GM12872 (cell line): ENCODE measurements at regions not wholly inside any gene's neighbourhood (a gene's known extent, or its start where the extent isn't known, plus 50 kb on each side); places are given as distances from the start of the nearest gene placed in this dataset.

Source experiments
- TF ChIP-seq, protein P1 (sequence below): IDR thresholded peaks from 3 replicates; pipeline ENCODE4 v1.5.1; 2011; ENCODE audit warnings: low read depth, mild to moderate bottlenecking, low read length, moderate library complexity; ENCODE audit not compliant: insufficient read depth

DNA sequence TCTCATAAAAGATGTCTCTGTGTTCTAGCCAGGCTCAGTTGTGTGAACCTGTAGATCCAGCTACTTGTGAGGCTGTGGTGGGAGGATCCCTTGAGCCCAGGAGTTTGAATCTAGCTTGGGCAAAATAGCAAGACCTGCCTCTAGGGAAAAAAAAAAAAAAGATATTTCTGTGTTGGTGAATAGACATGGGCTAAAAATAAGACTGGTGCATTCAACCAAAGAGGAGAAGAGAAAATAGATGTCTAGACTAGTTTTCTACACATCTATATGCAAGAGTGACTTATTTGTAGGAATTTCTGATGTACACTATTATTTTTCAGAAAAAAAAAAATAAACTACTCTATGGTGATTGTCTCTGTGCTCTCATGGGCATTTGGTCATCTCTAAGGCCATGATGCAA, 555.1 kb downstream of the BCL11A start:
- TF ChIP-seq, protein P1, sequence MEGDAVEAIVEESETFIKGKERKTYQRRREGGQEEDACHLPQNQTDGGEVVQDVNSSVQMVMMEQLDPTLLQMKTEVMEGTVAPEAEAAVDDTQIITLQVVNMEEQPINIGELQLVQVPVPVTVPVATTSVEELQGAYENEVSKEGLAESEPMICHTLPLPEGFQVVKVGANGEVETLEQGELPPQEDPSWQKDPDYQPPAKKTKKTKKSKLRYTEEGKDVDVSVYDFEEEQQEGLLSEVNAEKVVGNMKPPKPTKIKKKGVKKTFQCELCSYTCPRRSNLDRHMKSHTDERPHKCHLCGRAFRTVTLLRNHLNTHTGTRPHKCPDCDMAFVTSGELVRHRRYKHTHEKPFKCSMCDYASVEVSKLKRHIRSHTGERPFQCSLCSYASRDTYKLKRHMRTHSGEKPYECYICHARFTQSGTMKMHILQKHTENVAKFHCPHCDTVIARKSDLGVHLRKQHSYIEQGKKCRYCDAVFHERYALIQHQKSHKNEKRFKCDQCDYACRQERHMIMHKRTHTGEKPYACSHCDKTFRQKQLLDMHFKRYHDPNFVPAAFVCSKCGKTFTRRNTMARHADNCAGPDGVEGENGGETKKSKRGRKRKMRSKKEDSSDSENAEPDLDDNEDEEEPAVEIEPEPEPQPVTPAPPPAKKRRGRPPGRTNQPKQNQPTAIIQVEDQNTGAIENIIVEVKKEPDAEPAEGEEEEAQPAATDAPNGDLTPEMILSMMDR, result no peak

DNA sequence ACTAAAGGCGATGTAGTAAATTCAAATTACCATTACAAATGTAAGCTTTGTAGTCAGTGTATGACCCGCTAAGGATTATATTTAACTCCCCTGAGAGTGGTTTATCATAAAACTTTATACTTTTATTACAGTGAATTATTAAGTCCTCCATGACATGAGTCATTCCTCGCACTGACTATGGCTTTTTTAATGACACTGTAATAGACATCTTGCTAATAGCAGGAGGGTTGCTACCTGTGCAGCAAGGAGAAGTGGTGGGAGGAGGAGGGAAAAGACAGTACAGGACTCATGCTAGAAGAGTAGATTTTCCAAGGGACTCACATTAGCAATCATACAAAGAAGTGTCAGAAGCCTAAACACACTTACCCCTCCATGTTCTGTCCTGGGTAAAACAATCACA, 556.1 kb downstream of the BCL11A start:
- TF ChIP-seq, protein P1, result no peak

DNA sequence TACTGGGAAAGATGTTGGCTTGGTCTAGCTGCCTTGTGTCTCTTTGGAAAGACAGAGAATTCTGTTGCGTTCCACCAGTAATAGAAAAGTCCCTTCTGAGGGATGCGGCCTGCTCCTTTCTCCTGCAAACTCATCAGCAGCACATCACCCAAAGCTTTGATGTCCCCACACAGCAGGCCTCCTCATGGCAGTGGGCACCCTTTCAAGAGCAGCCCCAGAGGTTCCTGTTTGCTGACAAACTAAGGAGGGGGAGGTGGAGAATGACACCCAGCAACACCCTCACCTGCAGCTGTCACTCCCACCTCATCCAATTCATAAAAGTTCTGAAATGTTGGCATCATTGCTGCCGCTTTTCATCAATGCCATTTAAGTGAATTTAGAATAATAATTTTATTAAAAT, 556.6 kb downstream of the BCL11A start:
- TF ChIP-seq, protein P1, result no peak

DNA sequence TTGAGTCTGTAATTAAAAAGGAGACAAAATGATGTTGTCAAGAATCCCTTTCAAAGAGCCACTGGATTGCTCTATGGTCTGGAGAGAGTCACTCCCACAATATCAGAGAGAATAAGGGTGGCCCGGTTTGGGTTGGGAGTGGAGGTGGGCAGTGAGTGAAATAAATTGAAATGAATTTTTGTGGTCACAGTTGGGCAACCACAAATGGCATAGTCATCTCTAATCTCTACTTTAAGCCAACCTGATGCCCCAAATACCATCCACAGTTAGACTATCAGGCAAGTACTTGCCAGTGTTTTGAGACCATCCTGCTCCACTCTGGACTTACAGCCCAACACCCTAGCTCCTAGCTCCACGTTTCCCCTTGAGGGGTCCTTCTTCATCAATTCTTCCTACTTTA, 559.7 kb downstream of the BCL11A start:
- TF ChIP-seq, protein P1, result no peak

DNA sequence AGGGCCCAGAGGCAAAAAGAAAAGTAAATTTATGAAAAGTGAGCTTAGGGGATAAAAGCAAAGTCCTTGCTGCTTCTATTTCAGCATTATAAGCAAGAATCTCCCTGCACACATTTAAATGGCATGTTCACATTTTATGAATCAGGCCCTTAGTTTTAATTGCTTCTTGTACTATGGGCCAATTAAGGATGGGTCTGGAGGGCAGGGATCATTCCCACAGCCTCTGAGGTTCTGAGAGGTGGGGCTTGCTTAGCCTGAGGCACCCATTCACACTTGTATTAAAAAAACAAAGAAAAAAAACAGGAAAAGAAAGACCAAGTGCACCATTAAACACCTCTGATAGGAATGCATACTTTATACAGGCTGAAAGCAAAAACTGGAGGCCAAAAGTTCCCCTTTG, 565.1 kb downstream of the BCL11A start:
- TF ChIP-seq, protein P1, result no peak

DNA sequence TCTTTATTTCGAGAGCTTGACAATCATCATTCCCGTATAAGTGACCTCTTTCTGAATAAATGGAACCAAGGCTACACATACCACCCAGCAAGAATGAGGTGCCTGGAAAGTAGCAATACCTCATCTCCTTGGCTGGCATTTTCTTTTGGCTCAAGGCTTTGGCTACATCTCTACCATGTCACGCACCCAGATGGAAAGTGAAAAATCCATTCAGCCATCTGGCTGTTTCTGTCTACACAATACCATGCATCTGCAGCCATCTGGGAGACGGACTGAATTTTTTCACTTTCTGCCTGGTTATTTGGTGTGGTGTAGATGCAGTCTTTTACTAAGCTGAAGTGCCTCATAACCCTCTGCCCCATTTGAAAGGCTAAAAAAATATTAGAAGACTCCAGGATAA, 566.9 kb downstream of the BCL11A start:
- TF ChIP-seq, protein P1, result no peak

DNA sequence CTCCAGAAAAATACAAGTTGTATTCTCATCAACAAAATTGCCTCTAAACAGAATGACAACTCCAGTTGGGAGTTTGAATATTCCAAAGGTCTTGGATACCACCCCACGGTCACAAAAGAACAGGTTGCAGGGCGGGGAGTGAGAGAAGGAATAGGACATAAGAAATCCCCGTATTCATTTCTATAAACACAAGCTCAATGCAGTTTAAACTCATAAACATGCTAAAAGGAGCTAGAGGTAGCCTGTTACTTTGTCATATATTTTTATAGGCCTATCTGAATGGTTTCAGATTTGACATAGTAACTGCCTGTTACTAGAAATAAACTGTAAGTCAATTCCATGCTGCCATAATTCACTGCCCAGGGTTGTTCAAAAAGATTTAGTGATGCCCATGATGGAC, 567.5 kb downstream of the BCL11A start:
- TF ChIP-seq, protein P1, result no peak
